GM18868 (cell line): ENCODE measurements at regions not wholly inside any gene's neighbourhood (a gene's known extent, or its start where the extent isn't known, plus 50 kb on each side); places are given as distances from the start of the nearest gene placed in this dataset.
"Not testable (repeated sequence)": the region's sequence is repeated elsewhere in the genome, so short reads cannot be mapped to it uniquely, and the experiment has no call there.

ENCODE experiments used
- ATAC-seq: cut with Tn5 transposase; IDR thresholded peaks from one replicate; pipeline ENCODE4 v1.9.1; 2021; ENCODE audit warnings: mild to moderate bottlenecking, moderate library complexity; ENCODE audit not compliant: unreplicated experiment

GRCh38 chr11:57871231-57871630 is 109.6 kb downstream of the CTNND1 start:
- no peak for ATAC-seq

- ATAC-seq = no peak
These were observed 111.8 kb downstream of the CTNND1 start for GRCh38 chr11:57873196-57873911.

GRCh38 chr11:57874981-57875380 is 113.4 kb downstream of the CTNND1 start:
- no peak for ATAC-seq

DNA sequence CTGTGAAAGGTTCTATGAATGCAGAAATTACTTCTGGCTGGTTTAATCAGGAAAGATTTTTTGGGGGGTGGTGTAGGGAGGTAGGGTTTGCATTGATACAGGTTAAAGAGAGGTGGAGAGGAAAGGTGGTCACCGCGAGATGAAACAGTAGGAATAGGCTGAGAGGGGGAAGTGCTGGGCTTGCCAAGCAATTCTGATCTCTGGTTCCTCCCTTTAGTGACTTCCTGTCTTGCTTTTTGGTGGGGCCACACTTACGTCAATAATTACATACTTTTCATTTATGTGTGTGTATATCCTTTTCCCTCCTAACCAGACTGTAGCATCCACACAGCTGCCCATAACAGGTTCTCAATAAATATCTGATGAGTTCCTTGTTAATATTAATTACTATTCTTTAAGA is 120.0 kb downstream of the CTNND1 start:
- no peak for ATAC-seq

- ATAC-seq = no peak
These were observed 122.0 kb downstream of the CTNND1 start for GRCh38 chr11:57883630-57884029.

DNA sequence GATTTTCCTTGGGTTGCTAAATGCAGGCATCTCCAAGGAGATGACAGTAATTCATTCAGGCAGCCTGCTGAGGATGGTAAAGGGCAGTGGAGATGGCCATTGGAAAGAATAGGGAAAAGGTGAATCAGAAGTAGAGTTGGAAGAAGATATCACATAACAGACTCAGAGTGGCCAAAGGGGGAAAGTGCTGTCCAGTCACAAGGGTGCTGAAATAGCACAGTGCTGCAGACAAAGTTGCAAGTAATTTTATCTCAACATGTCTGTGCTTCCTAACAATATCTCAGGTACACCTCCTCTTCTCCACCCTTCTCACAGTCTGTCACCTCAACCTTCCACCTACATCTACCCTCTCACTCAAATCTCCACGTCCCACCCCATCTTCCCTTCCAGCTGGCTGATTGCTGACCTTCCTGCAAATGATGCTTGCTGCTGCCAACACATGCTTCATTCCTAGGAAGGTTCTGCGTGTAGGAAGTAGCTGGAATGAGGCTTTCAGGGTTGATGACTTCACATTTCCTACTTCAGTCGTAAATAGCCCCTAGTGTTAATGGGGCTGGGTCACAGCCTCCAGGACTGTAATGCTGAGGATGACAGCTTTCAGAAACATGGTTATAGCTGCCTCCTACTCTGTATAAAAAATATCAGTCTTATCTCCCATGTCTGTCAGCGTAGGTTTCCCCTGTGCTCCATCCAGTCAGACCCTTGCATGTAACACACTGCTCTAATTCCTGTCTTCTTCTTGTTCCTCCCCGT is 123.9 kb downstream of the CTNND1 start:
- no peak for ATAC-seq

- ATAC-seq = no peak
These were observed 126.8 kb downstream of the CTNND1 start for GRCh38 chr11:57888386-57888785.

DNA sequence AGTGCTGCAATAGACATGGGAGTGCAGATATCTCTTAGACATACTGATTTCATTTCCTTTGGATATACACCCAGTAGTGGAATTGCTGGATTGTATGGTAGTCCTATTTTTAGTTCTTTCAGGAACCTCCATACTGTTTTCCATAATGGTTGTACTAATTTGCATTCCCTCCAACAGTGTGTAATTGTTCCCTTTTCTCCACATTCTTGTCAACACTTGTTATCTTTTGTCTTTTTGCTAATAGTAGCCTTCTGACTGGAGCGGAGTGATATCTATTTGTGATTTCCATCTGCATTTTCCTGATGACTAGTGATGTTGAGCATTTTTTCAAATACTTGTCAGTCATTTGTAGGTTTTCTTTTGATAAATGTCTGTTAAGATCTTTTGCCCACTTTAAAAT is 128.9 kb downstream of the CTNND1 start:
- ATAC-seq = no peak

- ATAC-seq = not testable (repeated sequence)
These were observed 130.5 kb upstream of the OR9Q1 start for GRCh38 chr11:57893200-57893599.

- ATAC-seq = no peak
These were observed 127.1 kb upstream of the OR9Q1 start for GRCh38 chr11:57896361-57897145.

GRCh38 chr11:57899378-57899777 is 124.3 kb upstream of the OR9Q1 start:
- no peak for ATAC-seq

- no peak for ATAC-seq
These were observed 123.4 kb upstream of the OR9Q1 start for GRCh38 chr11:57900320-57900719.

- no peak for ATAC-seq
These were observed 122.4 kb upstream of the OR9Q1 start for GRCh38 chr11:57901278-57901677.

DNA sequence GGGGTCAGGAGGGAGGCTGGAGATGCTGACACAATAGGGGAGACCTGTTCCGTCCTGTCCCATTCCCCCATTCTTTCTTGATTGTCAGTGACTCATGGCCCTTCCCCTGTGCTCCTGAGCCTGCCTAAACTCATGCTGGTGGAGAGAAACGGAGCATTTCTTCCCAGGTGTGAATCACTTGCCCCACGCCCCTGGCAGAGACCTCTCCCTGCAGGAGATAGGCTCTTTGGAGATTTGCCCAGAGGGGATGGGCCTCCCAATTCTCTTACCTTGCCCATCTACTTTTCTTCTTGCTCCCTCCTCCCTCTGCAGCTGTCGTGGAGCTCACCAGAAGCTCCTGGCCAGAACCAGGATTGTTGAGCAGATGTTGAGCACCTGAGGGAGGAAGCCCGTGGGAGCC is 121.9 kb upstream of the OR9Q1 start:
- ATAC-seq = no peak

DNA sequence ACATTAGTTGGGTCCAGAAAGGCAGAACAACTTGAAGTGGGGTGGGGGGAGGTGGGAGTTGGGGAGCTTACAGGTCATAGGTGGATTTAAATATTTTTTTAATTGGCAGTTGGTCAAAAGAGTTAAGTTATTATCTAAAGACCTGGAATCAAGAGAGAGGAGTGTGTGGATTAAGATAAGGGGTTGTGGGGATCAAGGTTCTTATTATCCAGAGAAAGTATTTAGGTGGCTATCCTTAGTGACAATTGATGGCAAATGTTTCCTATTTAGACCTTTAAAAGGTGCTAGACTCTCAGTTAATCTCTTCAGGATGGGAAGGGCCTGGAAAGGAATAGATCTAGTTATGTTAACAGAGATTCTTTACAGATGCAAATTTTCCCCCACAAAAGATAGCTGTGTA is 120.7 kb upstream of the OR9Q1 start:
- ATAC-seq = no peak

GRCh38 chr11:57903441-57904123 is 120.1 kb upstream of the OR9Q1 start:
- peak; percentile 96 for ATAC-seq

- ATAC-seq = no peak
These were observed 119.3 kb upstream of the OR9Q1 start for GRCh38 chr11:57904376-57904775.

DNA sequence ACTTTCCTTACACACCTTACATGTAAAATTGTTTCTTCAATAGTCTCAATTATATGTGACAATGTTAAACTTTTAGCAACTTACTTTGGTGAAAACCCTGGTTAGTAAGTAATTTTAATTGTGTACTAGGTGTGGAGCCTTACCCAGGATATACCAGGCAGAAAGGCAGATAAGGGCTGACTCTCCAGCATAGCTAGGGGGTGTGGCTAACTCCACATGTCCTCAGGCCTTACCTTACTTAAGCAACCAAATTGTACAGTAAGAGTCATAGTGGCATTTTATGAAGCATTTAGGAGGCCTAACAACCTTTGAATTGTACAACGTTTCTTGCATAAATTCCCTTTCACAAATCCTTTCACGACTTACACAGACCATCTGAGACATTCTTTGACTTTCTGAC is 118.2 kb upstream of the OR9Q1 start:
- no peak for ATAC-seq

DNA sequence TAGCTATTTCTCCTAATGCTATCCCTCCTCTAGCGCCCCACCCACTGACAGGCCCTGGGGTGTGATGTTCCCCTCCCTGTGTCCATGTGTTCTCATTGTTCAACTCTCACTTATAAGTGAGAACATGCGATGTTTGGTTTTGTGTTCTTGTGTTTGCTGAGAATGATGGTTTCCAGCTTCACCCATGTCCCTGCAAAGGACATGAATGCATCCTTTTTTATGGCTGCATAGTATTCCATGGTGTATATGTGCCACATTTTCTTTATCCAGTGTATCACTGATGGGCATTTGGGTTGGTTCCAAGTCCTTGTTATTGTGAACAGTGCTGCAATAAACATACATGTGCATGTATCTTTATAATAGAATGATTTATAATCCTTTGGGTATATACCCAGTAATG is 115.3 kb upstream of the OR9Q1 start:
- not testable (repeated sequence) for ATAC-seq

DNA sequence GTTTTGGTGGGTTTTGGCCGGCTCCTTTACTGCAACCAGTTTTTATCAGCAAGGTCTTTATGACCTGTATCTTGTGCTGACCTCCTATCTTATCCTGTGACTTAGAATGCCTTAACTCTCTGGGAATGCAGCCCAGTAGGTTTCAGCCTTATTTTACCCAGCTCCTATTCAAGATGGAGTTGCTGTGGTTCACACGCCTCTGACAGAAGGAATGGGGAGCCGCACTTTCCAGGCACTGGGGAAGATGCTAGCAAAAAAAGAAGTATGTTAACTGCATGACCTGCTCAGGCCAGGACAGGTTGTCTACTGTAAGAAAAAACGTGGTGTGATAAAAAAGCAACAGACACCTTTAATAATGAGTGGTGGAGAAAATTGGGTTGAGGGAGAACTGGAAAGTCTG is 112.2 kb upstream of the OR9Q1 start:
- ATAC-seq = not testable (repeated sequence)
